Dermis blood vessel endothelial cell (primary cell): ENCODE measurements at regions not wholly inside any gene's neighbourhood (a gene's known extent, or its start where the extent isn't known, plus 50 kb on each side); places are given as distances from the start of the nearest gene placed in this dataset.

ENCODE experiments used
- DNase-seq: peaks from one replicate; pipeline ENCODE4 v3.0.0; 2010

GRCh38 chr2:111702119-111702803, 181.7 kb downstream of the ANAPC1 start:
- peak; percentile 76 for DNase-seq

DNA sequence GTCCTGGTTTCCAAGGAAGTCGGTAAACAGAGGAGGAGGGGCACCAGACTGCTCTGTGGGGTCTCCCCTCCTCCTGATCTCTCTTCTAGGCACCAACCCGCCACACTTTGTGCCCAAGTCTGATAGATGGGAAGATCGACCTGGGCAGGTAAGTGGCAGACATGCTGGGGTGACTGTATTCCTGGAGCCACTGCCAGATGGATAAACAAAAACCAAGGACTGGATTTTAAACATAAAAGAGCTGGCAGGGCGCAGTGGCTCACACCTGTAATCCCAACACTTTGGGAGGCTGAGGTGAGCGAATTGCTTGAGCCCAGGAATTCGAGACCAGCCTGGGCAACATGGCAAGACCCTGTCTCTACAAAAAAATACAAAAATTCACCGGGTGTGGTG, 181.2 kb downstream of the ANAPC1 start:
- DNase-seq, result no peak

- DNase-seq, result no peak
Observed at GRCh38 chr2:111703759-111704158, 180.2 kb downstream of the ANAPC1 start.

DNA sequence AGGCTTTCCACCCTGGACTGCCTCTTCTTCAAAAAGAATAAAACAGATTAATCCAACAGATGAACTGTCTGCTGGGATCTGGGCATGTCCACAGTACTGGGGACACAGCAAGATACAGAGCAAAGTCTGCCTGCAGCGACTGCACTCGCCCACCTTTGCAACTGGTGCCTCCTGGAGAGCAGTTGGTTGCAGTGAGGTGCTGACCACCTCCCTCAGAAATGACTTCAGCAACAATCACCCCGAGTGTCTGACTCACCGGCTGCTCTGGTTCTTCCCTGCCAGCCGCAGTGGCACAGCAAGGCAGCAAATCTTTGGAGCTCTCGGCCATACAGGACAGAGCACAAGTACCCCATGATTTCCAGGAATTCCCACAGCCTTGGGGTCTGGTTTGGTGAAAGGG, 179.7 kb downstream of the ANAPC1 start:
- DNase-seq, result peak; percentile 66

DNA sequence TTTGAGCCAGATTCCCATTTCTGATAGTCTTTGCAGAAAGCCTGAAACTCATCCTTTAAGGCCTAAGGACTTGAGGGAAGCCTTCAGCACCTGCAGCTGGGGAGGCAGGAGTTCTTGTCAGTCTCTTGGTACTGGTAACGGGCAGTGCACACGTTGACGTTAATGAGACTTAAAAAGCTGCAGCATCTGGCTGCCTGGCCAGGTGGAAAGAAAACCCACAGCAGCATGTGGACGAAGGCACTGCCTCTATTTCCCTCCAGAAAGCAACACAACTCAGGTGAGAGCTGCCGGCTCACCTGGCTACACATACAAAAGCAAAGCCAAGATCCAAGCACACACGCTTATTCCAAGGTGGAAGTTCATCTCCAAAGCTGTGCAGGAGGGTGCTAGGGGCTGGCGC, 178.8 kb downstream of the ANAPC1 start:
- no peak for DNase-seq

- DNase-seq, result peak; percentile 90
Observed at GRCh38 chr2:111705711-111706336, 178.2 kb downstream of the ANAPC1 start.

GRCh38 chr2:111706481-111707001, 177.5 kb downstream of the ANAPC1 start:
- DNase-seq, result peak; percentile 4

- no peak for DNase-seq
Observed at GRCh38 chr2:111707700-111708099, 176.3 kb downstream of the ANAPC1 start.

GRCh38 chr2:111708476-111709180, 175.4 kb downstream of the ANAPC1 start:
- DNase-seq, result no peak

GRCh38 chr2:111709321-111709720, 174.7 kb downstream of the ANAPC1 start:
- DNase-seq, result no peak

DNA sequence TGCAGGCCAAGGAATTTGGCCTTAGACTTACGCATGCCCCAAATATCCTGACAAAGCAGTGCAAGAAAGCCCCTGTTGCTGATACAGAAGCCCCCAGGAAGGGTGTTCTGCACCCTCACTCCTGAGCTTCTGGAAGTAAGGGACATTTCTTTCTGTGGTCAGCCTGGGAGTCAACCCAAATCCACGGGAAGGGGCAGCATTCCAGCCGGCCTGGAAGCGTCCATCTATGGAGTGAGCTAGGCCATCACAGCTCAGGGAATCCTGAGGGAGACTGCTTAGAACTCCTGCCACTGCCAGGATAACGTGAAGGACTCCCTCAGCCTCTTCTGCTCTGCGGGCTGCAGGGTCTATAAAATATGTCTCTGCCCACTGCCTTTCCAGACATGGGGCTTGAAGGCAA, 173.9 kb downstream of the ANAPC1 start:
- DNase-seq, result no peak

DNA sequence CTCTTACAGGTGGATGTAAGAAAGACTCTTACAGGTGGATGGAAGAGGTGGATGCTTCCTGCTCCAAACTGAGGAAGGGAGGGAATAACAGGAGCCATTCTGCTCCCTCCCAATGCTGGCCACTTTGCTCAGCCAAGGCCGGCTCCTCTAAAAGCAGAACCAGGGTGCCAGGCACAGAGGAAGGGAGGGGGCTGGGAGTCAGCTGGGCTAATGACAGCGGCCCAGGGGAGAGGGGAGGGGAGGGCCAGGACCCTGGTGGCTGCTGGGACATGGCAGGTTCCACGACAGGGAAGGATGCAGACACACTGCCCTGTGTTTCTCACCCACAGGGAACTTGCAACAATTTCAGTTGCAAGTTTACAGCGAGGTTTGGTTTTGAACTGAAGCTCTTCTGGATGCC, 173.4 kb downstream of the ANAPC1 start:
- no peak for DNase-seq

DNA sequence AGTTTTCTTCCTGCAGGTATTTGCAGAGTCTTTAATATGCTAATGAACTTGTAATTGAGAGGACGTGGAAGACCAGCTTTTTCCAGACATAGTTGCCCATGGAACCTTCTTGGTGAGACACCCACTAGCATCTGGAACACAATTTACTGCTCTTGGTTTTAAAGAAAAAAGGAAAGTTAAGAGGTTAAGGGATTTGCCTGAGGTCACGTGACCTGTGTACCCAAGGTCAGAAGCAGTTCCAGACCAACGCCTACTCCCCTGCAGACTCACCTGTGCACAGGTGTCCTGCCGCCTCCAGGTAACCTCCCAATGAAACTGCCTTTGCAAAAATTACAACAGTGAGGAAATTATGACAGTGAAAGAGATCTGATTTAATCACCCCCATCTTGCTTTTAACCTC, 172.7 kb downstream of the ANAPC1 start:
- no peak for DNase-seq

GRCh38 chr2:111712361-111712760, 171.6 kb downstream of the ANAPC1 start:
- no peak for DNase-seq

DNA sequence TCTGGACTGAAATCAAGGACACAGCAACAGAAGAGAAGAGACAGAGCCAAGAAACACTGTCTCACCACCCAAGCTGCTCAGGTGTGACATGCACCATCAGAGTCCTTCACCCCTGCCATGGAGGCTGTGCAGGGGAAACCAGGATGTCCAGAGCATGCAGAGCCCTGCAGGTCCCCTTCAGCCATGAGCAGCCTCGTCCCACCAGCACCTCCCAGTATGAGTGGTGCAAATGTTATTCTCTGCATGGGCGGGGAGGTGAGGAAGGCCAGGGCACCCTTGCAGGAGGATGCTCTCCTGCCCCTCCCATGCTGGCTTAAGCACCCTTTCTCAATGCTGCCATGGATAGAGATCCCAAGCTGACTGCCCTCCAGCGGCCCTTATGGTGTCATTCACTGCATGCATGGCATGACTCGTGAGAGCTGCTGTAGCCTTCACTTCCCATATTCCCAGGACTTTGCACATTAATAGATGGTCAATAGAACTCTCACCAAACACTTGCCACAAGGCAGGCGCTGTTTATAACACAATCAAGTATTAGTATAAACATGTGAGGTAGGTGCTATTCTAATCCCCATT, 171.0 kb downstream of the ANAPC1 start:
- DNase-seq, result no peak

- no peak for DNase-seq
Observed at GRCh38 chr2:111715987-111716904, 167.7 kb downstream of the ANAPC1 start.

GRCh38 chr2:111716905-111717775, 166.9 kb downstream of the ANAPC1 start:
- DNase-seq, result no peak
